GM23248 (cell line): ENCODE measurements at regions not wholly inside any gene's neighbourhood (a gene's known extent, or its start where the extent isn't known, plus 50 kb on each side); places are given as distances from the start of the nearest gene placed in this dataset.

Experiments
- EZH2 ChIP-seq: fragments of 200-600 bp; sonication (generic); IDR thresholded peaks from 2 replicates; pipeline ENCODE4 v1.6.1; 2018; ENCODE audit warnings: antibody characterized with exemption, mild to moderate bottlenecking; ENCODE audit not compliant: insufficient read depth, poor library complexity, severe bottlenecking
- EZH2phosphoT487 ChIP-seq: fragments of 200-600 bp; sonication (generic); IDR thresholded peaks from 2 replicates; pipeline ENCODE4 v1.6.1; 2018; ENCODE audit warnings: antibody characterized with exemption, moderate library complexity, mild to moderate bottlenecking, low read depth; ENCODE audit not compliant: insufficient read depth

GRCh38 chr2:96431319-96431718 is 73.8 kb downstream of the NEURL3 start:
- TF ChIP-seq EZH2phosphoT487 (no peak), EZH2 (no peak)
